AG04450 (cell line): ENCODE measurements at regions not wholly inside any gene's neighbourhood (a gene's known extent, or its start where the extent isn't known, plus 50 kb on each side); places are given as distances from the start of the nearest gene placed in this dataset.

ENCODE experiments used
- CTCF ChIA-PET: fragments of 300-600, 350-600 bp; formaldehyde crosslinking; extraction: SDS; loops from one replicate; lab custom pipeline; 2022; ENCODE audit warnings: antibody characterized with exemption, inconsistent platforms; lab: Charles Lee
- POLR2A ChIA-PET: fragments of 350-600 bp; formaldehyde crosslinking; extraction: SDS; loops from one replicate; lab custom pipeline; 2021; ENCODE audit warnings: antibody characterized with exemption, inconsistent platforms; lab: Yijun Ruan, JAX
- DNase-seq: peaks from one replicate; pipeline ENCODE4 v3.0.0-alpha.2; 2011; ENCODE audit warnings: low read depth, low spot score
- H3K27ac ChIP-seq: one replicate; pipeline ENCODE4 v1.5.1; 2012; ENCODE audit warnings: low read depth, low read length, control low read depth
- H3K27me3 ChIP-seq: one replicate; pipeline ENCODE4 v1.6.0; 2012; ENCODE audit warnings: low read length; ENCODE audit not compliant: control insufficient read depth, insufficient read depth
- H3K4me3 ChIP-seq: 2 replicates; pipeline ENCODE4 v1.5.1; 2011; ENCODE audit warnings: mild to moderate bottlenecking, low read depth, low read length, control low read depth
- H3K9me3 ChIP-seq: 2 replicates; pipeline ENCODE4 v1.5.1; 2012; ENCODE audit warnings: low read length; ENCODE audit not compliant: control insufficient read depth, insufficient read depth
- TF ChIP-seq, protein P1 (sequence below): IDR thresholded peaks from 2 replicates; pipeline ENCODE4 v1.5.1; 2011; ENCODE audit warnings: low read depth, low read length, control low read depth, inconsistent platforms

- Histone ChIP-seq H3K27ac (no peak overlapping the region), H3K9me3 (peaks cover 9% of the 10 kb centered on the region), H3K4me3 (no peak overlapping the region), H3K27me3 (no peaks in the 10 kb centered on the region)
- no peak for DNase-seq
- TF ChIP-seq, protein P1, sequence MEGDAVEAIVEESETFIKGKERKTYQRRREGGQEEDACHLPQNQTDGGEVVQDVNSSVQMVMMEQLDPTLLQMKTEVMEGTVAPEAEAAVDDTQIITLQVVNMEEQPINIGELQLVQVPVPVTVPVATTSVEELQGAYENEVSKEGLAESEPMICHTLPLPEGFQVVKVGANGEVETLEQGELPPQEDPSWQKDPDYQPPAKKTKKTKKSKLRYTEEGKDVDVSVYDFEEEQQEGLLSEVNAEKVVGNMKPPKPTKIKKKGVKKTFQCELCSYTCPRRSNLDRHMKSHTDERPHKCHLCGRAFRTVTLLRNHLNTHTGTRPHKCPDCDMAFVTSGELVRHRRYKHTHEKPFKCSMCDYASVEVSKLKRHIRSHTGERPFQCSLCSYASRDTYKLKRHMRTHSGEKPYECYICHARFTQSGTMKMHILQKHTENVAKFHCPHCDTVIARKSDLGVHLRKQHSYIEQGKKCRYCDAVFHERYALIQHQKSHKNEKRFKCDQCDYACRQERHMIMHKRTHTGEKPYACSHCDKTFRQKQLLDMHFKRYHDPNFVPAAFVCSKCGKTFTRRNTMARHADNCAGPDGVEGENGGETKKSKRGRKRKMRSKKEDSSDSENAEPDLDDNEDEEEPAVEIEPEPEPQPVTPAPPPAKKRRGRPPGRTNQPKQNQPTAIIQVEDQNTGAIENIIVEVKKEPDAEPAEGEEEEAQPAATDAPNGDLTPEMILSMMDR, result no peak
- CTCF ChIA-PET, result no interaction called here
- POLR2A ChIA-PET, result no interaction called here
These were observed 186.3 kb upstream of the ADARB2 start for GRCh38 chr10:1923586-1923985.

GRCh38 chr10:1920941-1921340 is 183.6 kb upstream of the ADARB2 start:
- ChIA-PET POLR2A (no interaction called here), CTCF (no interaction called here)
- Histone ChIP-seq H3K4me3 (no peak overlapping the region), H3K27ac (no peak overlapping the region), H3K27me3 (no peaks in the 10 kb centered on the region), H3K9me3 (peaks cover 6% of the 10 kb centered on the region)
- TF ChIP-seq, protein P1, result no peak
- DNase-seq, result no peak

- POLR2A ChIA-PET, result no interaction called here
- no peak for DNase-seq
- Histone ChIP-seq H3K27ac (no peak overlapping the region), H3K4me3 (no peak overlapping the region), H3K27me3 (no peaks in the 10 kb centered on the region), H3K9me3 (peaks cover 6% of the 10 kb centered on the region)
- CTCF ChIA-PET, result no interaction called here
- TF ChIP-seq, protein P1, result no peak
These were observed 182.8 kb upstream of the ADARB2 start for GRCh38 chr10:1920127-1920526.

GRCh38 chr10:1911771-1912170 is 174.4 kb upstream of the ADARB2 start:
- ChIA-PET CTCF (no interaction called here), POLR2A (no interaction called here)
- DNase-seq, result no peak
- no peaks in the 10 kb centered on the region for H3K27me3 ChIP-seq
- no peak overlapping the region for H3K4me3 ChIP-seq
- no peak overlapping the region for H3K27ac ChIP-seq
- H3K9me3 ChIP-seq, result peaks cover 11% of the 10 kb centered on the region
- TF ChIP-seq, protein P1, result no peak

DNA sequence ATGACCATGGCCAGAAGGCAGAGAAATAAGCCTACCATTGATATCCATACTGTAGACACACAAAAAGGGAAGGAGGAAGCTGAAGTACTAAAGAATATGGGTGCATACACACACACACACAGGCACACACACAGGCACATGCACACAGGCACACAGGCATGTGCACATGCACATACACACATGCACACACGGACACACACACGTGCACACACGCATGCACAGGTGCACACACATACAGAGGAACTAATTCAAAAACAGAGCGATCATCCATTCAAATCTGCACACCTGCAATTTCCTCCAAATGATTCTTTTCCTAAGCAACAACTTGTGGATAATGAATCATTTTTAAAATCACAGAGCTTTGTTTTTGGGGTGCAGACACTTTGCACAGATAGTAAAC is 166.7 kb upstream of the ADARB2 start:
- H3K27ac ChIP-seq, result no peak overlapping the region
- POLR2A ChIA-PET, result no interaction called here
- CTCF ChIA-PET, result no interaction called here

More for the DNA sequence above, 166.7 kb upstream of the ADARB2 start:
- H3K27me3 ChIP-seq, result no peaks in the 10 kb centered on the region
- H3K9me3 ChIP-seq, result peaks cover 27% of the 10 kb centered on the region
- DNase-seq, result no peak
- no peak overlapping the region for H3K4me3 ChIP-seq
- TF ChIP-seq, protein P1, result no peak
